ENCODE measurements at regions not wholly inside any gene's neighbourhood (a gene's known extent, or its start where the extent isn't known, plus 50 kb on each side); places are given as distances from the start of the nearest gene placed in this dataset.
A peak's percentile ranks its signal among the peaks of the same experiment; 100 is the strongest.

DNA sequence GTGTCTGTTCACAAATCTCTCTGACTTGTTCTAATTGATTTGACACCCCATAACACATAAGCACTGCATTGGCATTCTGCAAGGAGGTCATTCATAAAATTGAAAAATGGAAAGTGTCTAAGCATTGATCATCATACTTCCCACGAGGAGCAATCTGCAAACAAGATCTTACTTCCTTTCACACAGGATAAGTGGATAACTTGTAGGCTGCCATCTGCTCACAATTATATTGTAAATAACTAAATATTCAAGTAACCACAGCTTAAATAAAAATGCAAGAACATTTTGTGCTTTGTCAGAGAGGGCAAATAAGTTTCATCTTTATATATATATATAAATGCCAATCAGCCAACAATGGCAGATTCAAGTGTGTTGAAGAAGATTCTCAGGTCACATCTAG lies 264.8 kb upstream of the ZC3H12C start:
- no peak for DNase-seq
- in situ Hi-C loops (cut with MboI; ENCODE audit: low pct_unique_long_range_greater_than_20kb, low sequenced_read_pairs) = no loop called here

DNA sequence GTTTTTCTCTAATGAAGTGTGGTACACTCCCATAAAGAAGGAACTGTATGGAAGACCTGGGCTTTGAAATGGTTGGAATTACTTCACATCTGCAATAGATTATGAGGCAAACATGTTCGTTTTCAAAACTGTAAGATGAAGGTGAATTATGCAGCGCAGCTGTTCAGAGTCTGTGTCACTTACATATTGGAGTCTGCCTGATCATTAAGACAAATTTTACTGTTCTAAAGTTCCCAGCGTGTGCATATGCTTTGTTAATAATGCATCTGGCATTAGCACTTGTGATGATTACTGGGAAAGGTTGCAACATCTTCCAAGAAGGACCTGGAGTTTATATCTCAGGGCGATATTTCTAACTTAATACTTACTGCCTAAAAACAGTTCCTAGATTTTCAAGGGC lies 255.2 kb upstream of the ZC3H12C start:
- in situ Hi-C loops (cut with MboI; ENCODE audit: low pct_unique_long_range_greater_than_20kb, low sequenced_read_pairs) = no loop called here
- no peak for DNase-seq

DNA sequence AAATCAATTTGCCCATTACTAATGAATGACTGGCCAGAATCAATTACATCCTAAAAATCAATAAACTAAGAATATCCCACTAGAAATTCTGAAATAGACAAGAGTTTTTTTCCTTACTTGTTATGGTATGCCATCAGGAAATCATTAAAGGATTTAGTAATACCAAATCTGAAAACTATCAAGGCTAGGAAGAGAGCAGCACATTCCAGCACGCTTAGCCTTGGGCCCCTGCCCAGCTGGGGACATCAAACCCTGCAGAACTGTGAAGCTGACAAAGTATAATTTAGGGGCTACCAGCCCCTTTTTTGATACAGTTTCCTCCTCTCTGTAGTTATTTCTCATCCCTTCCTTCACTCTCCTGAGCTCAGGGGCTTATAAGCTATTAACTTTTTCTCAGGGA lies 247.8 kb upstream of the ZC3H12C start:
- in situ Hi-C loops (cut with MboI; ENCODE audit: low pct_unique_long_range_greater_than_20kb, low sequenced_read_pairs) = no loop called here
- DNase-seq = no peak

DNA sequence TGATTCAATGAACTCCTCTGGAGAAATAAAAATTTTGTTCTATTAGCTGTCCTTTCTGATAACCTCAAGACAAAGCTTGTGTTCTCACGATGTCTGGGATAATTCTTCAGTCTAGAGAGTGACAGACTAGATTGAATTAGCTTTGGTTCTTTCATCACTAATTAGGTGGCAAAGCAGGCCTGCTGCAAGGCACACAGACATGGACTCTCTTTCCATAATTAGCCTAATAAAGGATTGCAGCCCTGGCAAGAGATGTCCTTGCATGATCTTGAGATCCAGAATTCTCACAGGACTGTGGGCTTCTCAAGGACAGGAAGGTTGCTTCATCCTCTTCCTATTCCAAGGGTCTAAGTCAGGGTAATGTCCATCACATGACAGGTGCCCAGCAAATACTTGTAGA lies 245.6 kb upstream of the ZC3H12C start:
- no peak for DNase-seq
- in situ Hi-C loops (cut with MboI; ENCODE audit: low pct_unique_long_range_greater_than_20kb, low sequenced_read_pairs) = no loop called here

DNA sequence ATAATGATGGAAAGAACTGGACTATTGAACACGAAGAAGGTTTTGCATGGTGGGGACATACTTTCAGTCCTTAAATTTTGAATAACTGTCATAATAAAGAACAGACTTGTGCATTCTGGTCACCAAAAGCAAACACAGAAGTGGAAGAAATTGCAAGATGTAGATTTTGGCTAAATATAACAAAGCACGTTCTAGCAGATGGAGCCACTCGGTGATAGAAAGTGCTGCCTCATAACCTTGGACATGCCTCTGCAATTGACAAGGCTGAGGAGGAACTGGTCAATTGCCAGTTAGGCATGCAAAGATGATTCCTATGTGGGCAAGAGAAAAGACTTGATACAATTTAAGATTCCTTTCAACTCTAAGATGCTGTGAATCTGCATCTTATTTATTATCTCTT lies 244.1 kb upstream of the ZC3H12C start:
- no peak for DNase-seq
- in situ Hi-C loops (cut with MboI; ENCODE audit: low pct_unique_long_range_greater_than_20kb, low sequenced_read_pairs) = no loop called here

DNA sequence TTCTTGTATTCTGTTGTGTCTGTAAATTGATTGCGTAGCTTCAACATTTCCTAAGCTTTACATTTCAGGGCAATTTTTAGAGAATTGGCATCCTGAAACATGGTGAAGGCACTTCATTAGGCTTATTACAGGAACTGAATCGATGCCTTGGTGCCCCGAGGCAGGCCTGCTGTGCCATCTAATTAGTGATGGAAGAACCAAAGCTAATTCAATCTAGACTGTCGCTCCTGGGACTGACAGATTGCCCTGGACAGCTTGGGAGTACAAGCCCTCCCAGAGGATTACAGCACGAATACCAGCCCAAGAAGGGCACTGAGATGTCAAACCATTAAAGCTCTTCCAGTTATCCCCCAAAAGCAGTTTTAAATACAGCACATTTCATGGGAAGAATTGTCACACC lies 243.2 kb upstream of the ZC3H12C start:
- no peak for DNase-seq
- in situ Hi-C loops (cut with MboI; ENCODE audit: low pct_unique_long_range_greater_than_20kb, low sequenced_read_pairs) = no loop called here

DNA sequence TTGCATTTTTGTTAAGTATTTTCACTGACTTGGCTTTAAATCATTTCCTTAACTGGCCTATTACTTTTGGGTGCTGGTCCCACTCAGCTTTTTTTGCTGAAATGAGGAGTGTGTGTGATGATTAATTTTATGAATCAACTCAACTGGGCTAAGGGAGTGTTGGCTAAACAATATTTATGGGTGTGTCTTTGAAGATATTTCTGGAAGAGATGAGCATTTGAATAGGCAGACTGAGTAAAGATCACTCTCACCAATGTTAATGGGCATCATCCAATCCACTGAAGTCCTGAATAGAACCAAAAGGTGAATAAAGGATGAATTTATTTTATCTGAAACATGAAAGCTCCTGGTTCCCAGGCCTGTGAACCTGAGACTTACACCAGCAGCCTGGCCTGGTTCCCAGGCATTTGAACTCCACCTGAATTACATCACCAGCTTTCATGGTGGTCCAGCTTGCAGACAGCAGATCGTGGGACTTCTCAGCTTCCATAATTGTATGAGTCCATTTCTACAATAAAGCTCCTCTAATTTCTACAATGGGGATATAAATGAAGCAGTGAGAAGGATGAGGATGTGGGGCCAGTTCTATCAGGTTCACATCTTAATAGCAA lies 241.3 kb upstream of the ZC3H12C start:
- DNase-seq = no peak
- in situ Hi-C loops (cut with MboI; ENCODE audit: low pct_unique_long_range_greater_than_20kb, low sequenced_read_pairs) = no loop called here

DNA sequence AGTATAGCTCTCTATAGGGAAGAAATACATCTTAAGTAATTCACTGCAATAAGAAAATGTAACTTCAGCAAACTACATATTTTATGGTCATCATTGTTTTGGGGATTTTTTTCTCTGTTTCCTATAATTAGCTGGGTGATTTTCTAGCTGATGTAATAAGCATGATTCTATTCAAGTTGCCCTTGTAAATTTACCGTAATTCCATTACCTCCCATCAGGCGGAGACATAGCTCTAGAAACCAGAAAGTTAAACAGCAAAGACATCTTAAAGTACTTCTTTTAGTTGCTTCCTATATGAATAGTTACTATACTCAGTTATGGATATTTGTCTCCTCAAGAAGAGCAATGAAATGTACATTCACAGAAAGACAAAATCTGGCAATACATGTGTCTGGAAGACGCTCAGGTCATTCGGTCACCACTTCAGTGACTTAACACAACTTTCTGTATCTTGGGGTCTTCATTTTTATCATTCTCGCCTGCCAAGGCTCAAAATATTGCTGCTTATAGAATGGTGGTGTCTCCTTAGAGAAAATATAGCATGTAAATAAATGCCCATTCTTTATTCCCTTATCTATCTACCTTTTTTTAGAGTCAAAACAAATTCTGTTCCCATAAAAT lies 239.9 kb upstream of the ZC3H12C start:
- in situ Hi-C loops (cut with MboI; ENCODE audit: low pct_unique_long_range_greater_than_20kb, low sequenced_read_pairs) = no loop called here
- peak; percentile 61 for DNase-seq

DNA sequence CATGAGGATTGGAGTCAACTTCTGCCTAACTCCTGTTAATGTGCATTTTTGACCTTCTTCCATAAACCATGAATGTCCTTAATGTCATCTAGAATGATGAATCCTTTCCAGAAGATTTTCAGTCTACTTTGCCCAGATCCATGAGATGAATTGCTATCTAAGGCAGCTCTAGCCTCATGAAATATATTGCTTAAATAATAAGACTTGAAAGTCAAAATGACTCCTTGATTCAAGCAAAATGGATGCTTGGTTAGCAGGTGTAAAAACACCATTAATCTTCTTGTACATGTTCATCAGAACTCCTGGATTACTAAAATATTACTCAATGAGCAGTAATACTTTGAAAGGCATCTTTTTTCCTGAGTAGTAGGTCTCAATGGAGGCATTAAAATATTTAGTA lies 238.5 kb upstream of the ZC3H12C start:
- DNase-seq = no peak
- in situ Hi-C loops (cut with MboI; ENCODE audit: low pct_unique_long_range_greater_than_20kb, low sequenced_read_pairs) = no loop called here

DNA sequence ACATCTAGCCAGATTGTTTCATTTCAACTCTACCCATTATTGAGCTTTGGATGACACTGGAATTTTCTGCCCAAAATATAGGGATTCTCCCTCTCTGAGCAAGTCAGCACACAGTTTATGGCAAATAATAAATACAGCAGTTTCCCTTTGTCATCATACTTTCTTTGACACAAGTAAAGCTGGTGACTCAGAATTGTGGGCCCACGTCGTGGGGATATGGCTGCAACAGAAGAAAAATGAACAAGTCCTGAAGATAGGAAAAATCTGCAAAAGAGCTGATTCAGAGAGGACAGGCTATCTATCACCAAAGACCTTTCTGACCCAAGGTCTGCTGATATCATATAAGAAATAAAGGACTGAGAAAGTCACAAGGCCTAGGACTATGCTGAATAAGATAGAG lies 236.3 kb upstream of the ZC3H12C start:
- in situ Hi-C loops (cut with MboI; ENCODE audit: low pct_unique_long_range_greater_than_20kb, low sequenced_read_pairs) = no loop called here
- no peak for DNase-seq

DNA sequence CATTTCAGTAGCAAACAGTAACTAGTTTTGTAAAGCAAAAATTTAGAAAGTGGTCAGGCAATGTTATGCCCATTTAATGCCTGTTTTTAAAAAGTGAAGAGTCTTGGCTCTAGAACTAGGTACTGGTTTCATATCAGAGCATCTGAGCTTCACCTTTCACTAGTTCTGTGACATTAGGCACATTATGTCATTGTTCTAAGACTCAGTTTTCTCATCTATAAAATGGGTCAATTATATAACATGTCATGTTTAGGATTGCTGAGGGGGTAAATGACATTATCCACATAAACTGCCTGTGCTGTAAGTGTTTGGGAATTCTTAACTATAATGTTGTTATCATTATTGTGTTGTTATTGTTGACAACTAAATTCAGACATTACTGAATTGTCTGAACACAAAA lies 235.6 kb upstream of the ZC3H12C start:
- DNase-seq = no peak
- in situ Hi-C loops (cut with MboI; ENCODE audit: low pct_unique_long_range_greater_than_20kb, low sequenced_read_pairs) = no loop called here

DNA sequence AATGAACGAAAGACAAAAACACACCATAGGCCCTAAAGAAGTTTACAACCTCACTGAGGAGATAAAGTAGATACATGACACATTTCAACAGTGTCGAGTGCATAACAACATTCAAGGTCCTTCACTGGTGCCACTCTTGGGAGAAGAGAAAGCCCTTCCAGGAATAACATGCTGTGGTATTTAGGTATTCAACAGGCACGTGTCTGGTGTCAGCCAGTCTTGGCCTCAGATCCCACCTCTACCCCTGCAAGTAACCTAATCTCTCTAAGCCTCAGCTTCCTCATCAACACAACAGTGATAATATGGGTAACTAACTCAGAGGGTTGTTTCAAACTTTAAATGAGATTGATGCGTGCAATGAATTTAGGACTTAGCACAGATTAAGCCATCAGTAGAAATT lies 235.0 kb upstream of the ZC3H12C start:
- in situ Hi-C loops (cut with MboI; ENCODE audit: low pct_unique_long_range_greater_than_20kb, low sequenced_read_pairs) = no loop called here
- no peak for DNase-seq

DNA sequence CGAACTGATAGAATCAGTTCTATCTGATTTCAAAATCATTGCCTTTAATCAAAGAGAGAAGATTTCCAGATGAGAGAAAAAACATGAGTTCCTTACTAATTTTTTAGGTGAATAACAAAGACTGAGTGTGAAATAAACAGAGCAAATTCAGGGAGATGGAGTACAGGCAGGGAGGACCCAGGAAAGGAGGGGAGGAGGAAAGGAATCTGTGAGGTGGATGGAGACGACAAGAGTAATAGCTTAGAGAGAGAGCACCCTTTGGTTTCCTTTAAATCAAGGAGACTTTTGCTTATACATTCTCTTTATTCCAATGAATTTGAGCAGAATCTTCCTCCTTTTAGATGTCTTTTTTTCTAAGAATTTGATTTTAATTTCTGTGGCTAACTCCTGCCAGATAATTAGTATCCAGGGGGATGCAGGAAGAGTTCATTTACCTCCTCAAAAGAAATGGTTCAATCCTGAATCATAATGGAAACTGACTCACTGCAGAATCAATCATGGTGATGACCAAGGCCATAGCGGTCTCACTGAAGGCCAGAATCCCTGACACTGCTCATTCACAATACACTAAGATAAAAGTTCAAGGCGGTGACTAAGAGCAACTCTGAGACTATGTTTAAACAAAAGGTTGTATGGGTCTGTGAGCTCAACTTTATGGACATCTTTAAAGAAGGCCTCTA lies 234.0 kb upstream of the ZC3H12C start:
- in situ Hi-C loops (cut with MboI; ENCODE audit: low pct_unique_long_range_greater_than_20kb, low sequenced_read_pairs) = no loop called here
- no peak for DNase-seq

DNA sequence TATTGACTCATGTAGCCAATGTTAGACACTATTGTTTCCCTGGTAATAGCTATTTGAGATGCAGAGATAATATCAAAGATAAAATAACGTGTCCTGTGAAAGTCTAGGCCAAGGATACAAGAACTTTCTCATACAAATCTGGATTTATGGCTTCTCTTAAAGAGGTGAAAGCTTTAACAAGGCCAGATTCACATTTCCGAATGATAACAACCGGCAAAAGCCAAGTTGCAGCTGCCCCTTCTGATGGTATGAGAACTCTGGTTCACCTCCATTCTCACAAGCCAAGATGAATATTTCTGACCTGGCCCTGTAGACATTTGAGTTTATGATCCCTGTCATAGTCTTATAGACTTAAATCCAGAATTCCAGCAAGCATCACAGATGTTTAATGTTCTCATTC lies 230.4 kb upstream of the ZC3H12C start:
- DNase-seq = no peak
- in situ Hi-C loops (cut with MboI; ENCODE audit: low pct_unique_long_range_greater_than_20kb, low sequenced_read_pairs) = no loop called here

DNA sequence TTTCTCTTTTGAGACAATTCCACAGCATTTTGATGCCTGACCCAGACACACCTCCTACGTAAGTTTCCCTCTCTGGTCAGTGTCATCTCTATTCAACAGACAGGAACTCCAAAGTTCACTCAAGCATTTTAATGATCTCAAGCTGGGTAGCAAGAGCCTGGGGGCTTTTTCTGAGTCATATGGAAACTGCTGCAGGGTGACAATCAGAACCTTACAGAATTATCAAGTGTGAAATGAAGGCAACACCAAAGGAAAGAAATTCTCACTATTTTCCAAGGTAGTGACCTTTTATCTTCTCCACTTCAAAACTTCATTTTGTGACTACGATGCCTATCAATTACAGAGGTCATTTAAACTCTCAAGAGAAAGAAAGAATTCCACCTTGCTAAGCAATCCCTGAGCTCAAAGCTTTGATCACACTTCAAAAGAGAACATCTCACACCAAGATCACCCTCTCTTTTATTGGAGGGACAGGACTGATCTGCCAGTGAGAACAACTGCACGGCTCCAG lies 229.0 kb upstream of the ZC3H12C start:
- no peak for DNase-seq
- in situ Hi-C loops (cut with MboI; ENCODE audit: low pct_unique_long_range_greater_than_20kb, low sequenced_read_pairs) = no loop called here

DNA sequence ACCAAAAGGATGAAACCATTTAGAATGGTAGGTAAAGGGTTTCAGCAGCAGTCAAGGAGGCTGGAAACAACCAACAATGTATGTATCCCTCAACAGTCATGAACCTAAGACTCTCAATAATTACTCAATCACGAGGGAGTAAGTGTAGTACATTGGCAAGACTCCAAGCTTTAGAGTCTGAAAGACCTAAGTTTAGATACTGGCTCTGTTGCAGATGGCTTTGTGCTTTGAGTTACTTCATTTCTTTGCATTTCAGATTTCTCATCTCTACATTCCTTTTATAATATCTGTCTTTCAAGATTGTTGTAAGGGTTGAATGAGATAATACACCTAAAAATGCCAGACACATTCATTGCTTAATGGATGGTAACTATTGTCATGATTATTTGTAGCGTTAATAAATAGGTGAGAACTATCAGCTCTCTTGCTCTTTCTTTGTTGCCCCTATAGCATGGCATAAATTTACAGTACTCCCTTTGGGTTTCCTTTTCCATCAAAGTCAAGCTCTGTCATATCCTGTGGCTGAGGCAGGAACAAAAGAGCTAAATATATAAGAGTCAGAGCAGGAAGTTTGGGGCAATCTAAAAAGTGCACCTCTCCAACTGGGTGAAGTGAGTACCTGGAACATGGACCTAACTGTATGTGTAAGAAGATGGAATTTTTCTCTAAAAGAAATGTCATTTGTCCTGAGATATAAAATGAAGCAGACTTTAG lies 228.2 kb upstream of the ZC3H12C start:
- DNase-seq = no peak
- in situ Hi-C loops (cut with MboI; ENCODE audit: low pct_unique_long_range_greater_than_20kb, low sequenced_read_pairs) = no loop called here

DNA sequence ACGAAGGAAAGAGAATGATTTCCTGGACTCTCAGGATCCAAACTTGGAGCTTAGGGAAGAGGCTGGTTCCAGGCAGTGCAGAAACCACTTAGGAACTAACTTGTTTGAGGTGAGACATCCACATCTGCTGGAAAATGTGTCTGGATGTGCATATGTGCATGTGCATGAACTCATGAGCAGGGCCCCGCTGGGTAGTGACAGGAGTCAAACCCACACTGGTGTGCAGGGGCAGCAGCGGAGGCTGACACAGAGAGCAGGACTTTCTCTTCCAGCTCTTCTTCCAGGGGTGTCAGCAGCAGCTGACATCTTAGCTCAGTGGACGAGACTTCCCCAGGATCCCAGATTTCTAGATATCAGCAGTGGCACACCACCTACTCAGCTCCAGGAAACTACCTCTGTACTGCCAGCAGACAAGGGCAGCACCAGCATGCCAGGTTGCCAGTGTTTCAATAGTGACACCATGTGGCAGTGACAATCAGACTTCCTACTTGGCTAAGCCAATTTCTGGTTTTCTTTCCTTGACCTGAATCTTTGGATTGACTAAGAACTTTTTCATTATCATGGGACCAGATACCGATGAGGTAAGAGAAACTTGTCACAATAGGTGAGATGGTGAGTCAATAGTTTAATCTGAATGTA lies 227.5 kb upstream of the ZC3H12C start:
- in situ Hi-C loops (cut with MboI; ENCODE audit: low pct_unique_long_range_greater_than_20kb, low sequenced_read_pairs) = no loop called here
- no peak for DNase-seq

DNA sequence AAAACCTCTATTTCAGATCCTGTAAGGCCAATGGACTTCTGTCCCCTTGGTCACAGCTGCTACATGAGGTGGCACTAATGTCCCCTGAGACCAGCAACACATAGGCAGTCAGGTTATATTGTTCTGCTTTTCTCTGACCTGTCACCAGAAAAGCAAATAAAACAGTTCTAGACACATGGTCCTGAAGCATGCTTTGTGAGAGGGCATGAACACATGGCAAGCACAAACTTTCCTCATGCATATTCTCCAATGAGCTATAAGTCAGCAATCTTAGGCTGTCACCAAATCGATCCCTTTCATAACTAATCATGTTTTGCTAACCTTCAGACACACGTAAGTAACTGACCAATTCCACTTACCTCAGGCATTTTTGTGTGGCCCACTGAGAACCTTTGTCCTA lies 225.4 kb upstream of the ZC3H12C start:
- no peak for DNase-seq
- in situ Hi-C loops (cut with MboI; ENCODE audit: low pct_unique_long_range_greater_than_20kb, low sequenced_read_pairs) = no loop called here

DNA sequence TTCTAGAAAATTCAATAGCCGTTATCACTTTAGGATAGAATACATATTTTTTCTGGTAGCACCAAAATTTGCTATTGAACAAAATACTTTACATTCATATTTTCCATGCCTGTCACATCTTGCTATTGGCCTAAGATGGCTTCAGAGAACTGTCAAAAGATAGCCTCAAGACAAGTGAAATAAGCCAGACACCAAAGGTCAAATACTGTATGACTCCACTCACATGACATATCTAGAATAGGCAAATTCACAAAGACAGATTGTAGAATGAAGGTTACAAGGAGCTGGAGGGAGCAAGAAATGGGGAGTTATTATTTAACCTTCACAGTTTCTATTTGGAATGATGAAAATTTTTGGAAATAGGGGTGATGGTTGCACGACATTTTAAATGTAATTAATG lies 223.7 kb upstream of the ZC3H12C start:
- in situ Hi-C loops (cut with MboI; ENCODE audit: low pct_unique_long_range_greater_than_20kb, low sequenced_read_pairs) = no loop called here

DNA sequence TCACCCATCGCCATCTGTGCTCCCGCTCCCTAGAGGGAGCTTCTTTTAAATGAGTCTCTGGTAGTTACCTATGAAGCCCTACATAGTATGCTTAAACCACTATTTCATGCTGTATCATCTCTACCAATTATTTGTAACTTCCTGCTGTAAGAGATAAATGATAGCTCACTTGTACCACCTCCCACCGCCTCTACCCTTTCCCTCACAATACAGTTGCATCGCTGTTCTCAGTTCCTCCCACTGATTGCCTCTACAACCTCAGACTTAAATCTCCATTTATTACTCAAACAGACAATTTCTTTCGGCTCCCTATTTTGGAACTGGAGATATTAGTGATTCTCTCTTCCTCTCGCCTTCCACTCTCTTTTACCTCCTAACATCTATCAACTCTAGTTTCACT lies 222.9 kb upstream of the ZC3H12C start:
- in situ Hi-C loops (cut with MboI; ENCODE audit: low pct_unique_long_range_greater_than_20kb, low sequenced_read_pairs) = no loop called here

More for the DNA sequence above, 223.7 kb upstream of the ZC3H12C start:
- DNase-seq = no peak

More for the DNA sequence above, 222.9 kb upstream of the ZC3H12C start:
- DNase-seq = no peak
